ENCODE measurements at regions not wholly inside any gene's neighbourhood (a gene's known extent, or its start where the extent isn't known, plus 50 kb on each side); places are given as distances from the start of the nearest gene placed in this dataset.

- TF ChIP-seq CTCF (optimal IDR thresholded peaks at IDR 0.05 in 1 of 3, IDR thresholded peaks at IDR 0.05 in 1 of 3, conservative IDR thresholded peaks at IDR 0.05 in 1 of 3; ENCODE audit: extremely low read depth in 1 of 3, insufficient read depth in 2 of 3, low read length in 3 of 3): no peak
- H3K9ac ChIP-seq (ENCODE audit: control insufficient read depth, extremely low read depth, insufficient read depth, low read length): no peak overlapping the region
- dilution Hi-C loops (cut with MboI; ENCODE audit: extremely low pct_ligation_motif_present, low sequenced_read_pairs): no loop called here
Measured at GRCh38 chr17:70825321-70826125, 656.2 kb downstream of the KCNJ2 start.

GRCh38 chr17:70829876-70830275, 660.5 kb downstream of the KCNJ2 start:
- Histone ChIP-seq H3K9ac (ENCODE audit: control insufficient read depth, extremely low read depth, insufficient read depth, low read length) (no peak overlapping the region), H3K4me3 (ENCODE audit: control insufficient read depth in 2 of 3, extremely low read depth in 1 of 3, insufficient read depth in 2 of 3, low read depth in 1 of 3, low read length in 3 of 3) (no peak overlapping the region), H2AFZ (ENCODE audit: control insufficient read depth, low read length) (no peak overlapping the region), H3K4me1 (ENCODE audit: control insufficient read depth, extremely low read depth, insufficient read depth, low read length) (no peaks in the 10 kb centered on the region), H3K79me2 (ENCODE audit: control insufficient read depth, insufficient read depth, low read length) (no peaks in the 10 kb centered on the region), H4K20me1 (ENCODE audit: control insufficient read depth, extremely low read depth, insufficient read depth, low read length) (no peaks in the 10 kb centered on the region), H3K27me3 (ENCODE audit: control insufficient read depth, extremely low read depth, insufficient read depth, low read length) (no peaks in the 10 kb centered on the region), H3K27ac (ENCODE audit: control insufficient read depth, insufficient read depth, low read length) (no peak overlapping the region), H3K4me2 (ENCODE audit: control insufficient read depth, extremely low read depth, insufficient read depth, low read depth, low read length) (no peak overlapping the region), H3K9me3 (ENCODE audit: control insufficient read depth, low read depth, low read length) (no peaks in the 10 kb centered on the region), H3K9me1 (ENCODE audit: control insufficient read depth, extremely low read depth, insufficient read depth, low read length) (no peaks in the 10 kb centered on the region), H3K36me3 (ENCODE audit: control insufficient read depth in 2 of 2, extremely low read depth in 1 of 2, insufficient read depth in 2 of 2, low read length in 2 of 2) (no peaks in the 10 kb centered on the region)
- DNase-seq (ENCODE audit: low read depth, low spot score) (no peak), FAIRE-seq (no peak)
- dilution Hi-C loops (cut with MboI; ENCODE audit: extremely low pct_ligation_motif_present, low sequenced_read_pairs): no loop called here
- TF ChIP-seq EZH2 (IDR thresholded peaks at IDR 0.05; ENCODE audit: low read length): no peak

More at GRCh38 chr17:70825321-70826125, 656.2 kb downstream of the KCNJ2 start:
- no peak overlapping the region for H3K27ac ChIP-seq (ENCODE audit: control insufficient read depth, insufficient read depth, low read length)
- H3K4me2 ChIP-seq (ENCODE audit: control insufficient read depth, extremely low read depth, insufficient read depth, low read depth, low read length): no peak overlapping the region
- H2AFZ ChIP-seq (ENCODE audit: control insufficient read depth, low read length): no peak overlapping the region
- no peaks in the 10 kb centered on the region for H3K9me1 ChIP-seq (ENCODE audit: control insufficient read depth, extremely low read depth, insufficient read depth, low read length)
- H3K79me2 ChIP-seq (ENCODE audit: control insufficient read depth, insufficient read depth, low read length): no peaks in the 10 kb centered on the region
- no peaks in the 10 kb centered on the region for H3K4me1 ChIP-seq (ENCODE audit: control insufficient read depth, extremely low read depth, insufficient read depth, low read length)
- H3K4me3 ChIP-seq (ENCODE audit: control insufficient read depth in 2 of 3, extremely low read depth in 1 of 3, insufficient read depth in 2 of 3, low read depth in 1 of 3, low read length in 3 of 3): no peak overlapping the region
- H3K36me3 ChIP-seq (ENCODE audit: control insufficient read depth in 2 of 2, extremely low read depth in 1 of 2, insufficient read depth in 2 of 2, low read length in 2 of 2): no peaks in the 10 kb centered on the region
- H3K27me3 ChIP-seq (ENCODE audit: control insufficient read depth, extremely low read depth, insufficient read depth, low read length): no peaks in the 10 kb centered on the region
- DNase-seq (ENCODE audit: low read depth, low spot score): no peak
- no peak for FAIRE-seq
- H3K9me3 ChIP-seq (ENCODE audit: control insufficient read depth, low read depth, low read length): no peaks in the 10 kb centered on the region
- no peaks in the 10 kb centered on the region for H4K20me1 ChIP-seq (ENCODE audit: control insufficient read depth, extremely low read depth, insufficient read depth, low read length)

- H3K4me3 ChIP-seq (ENCODE audit: control insufficient read depth in 2 of 3, extremely low read depth in 1 of 3, insufficient read depth in 2 of 3, low read depth in 1 of 3, low read length in 3 of 3): no peak overlapping the region
- no peak overlapping the region for H3K9ac ChIP-seq (ENCODE audit: control insufficient read depth, extremely low read depth, insufficient read depth, low read length)
- H3K4me1 ChIP-seq (ENCODE audit: control insufficient read depth, extremely low read depth, insufficient read depth, low read length): no peaks in the 10 kb centered on the region
- H4K20me1 ChIP-seq (ENCODE audit: control insufficient read depth, extremely low read depth, insufficient read depth, low read length): no peaks in the 10 kb centered on the region
- no peaks in the 10 kb centered on the region for H3K9me1 ChIP-seq (ENCODE audit: control insufficient read depth, extremely low read depth, insufficient read depth, low read length)
- dilution Hi-C loops (cut with MboI; ENCODE audit: extremely low pct_ligation_motif_present, low sequenced_read_pairs): no loop called here
- H3K27me3 ChIP-seq (ENCODE audit: control insufficient read depth, extremely low read depth, insufficient read depth, low read length): no peaks in the 10 kb centered on the region
- H2AFZ ChIP-seq (ENCODE audit: control insufficient read depth, low read length): no peak overlapping the region
- no peaks in the 10 kb centered on the region for H3K79me2 ChIP-seq (ENCODE audit: control insufficient read depth, insufficient read depth, low read length)
- no peaks in the 10 kb centered on the region for H3K9me3 ChIP-seq (ENCODE audit: control insufficient read depth, low read depth, low read length)
- no peak overlapping the region for H3K27ac ChIP-seq (ENCODE audit: control insufficient read depth, insufficient read depth, low read length)
- FAIRE-seq (no peak), DNase-seq (ENCODE audit: low read depth, low spot score) (no peak)
- H3K36me3 ChIP-seq (ENCODE audit: control insufficient read depth in 2 of 2, extremely low read depth in 1 of 2, insufficient read depth in 2 of 2, low read length in 2 of 2): no peaks in the 10 kb centered on the region
- H3K4me2 ChIP-seq (ENCODE audit: control insufficient read depth, extremely low read depth, insufficient read depth, low read depth, low read length): no peak overlapping the region
- no peak for TF ChIP-seq CTCF (optimal IDR thresholded peaks at IDR 0.05 in 1 of 3, IDR thresholded peaks at IDR 0.05 in 1 of 3, conservative IDR thresholded peaks at IDR 0.05 in 1 of 3; ENCODE audit: extremely low read depth in 1 of 3, insufficient read depth in 2 of 3, low read length in 3 of 3)
- no peak for TF ChIP-seq EZH2 (IDR thresholded peaks at IDR 0.05; ENCODE audit: low read length)
Measured at GRCh38 chr17:70834039-70834438, 664.7 kb downstream of the KCNJ2 start.

Data from keratinocyte (primary cell).